ENCODE measurements at regions not wholly inside any gene's neighbourhood (a gene's known extent, or its start where the extent isn't known, plus 50 kb on each side); places are given as distances from the start of the nearest gene placed in this dataset.
"Not testable (repeated sequence)": the region's sequence is repeated elsewhere in the genome, so short reads cannot be mapped to it uniquely, and the experiment has no call there.

GRCh38 chr1:194755241-194755994 lies 1569.0 kb upstream of the B3GALT2 start (continued):
- no peak for TF ChIP-seq ZNF592 (IDR thresholded peaks at IDR 0.05)

- POLR2A ChIA-PET; ATAC-seq; H3K4me1 ChIP-seq (ENCODE audit: control insufficient read depth, insufficient read depth, low read length); FAIRE-seq; H4K20me1 ChIP-seq (ENCODE audit: control insufficient read depth, insufficient read depth); H3K36me3 ChIP-seq (ENCODE audit: control insufficient read depth in 2 of 2, insufficient read depth in 2 of 2, low read length in 1 of 2); H3K79me2 ChIP-seq (ENCODE audit: control insufficient read depth, insufficient read depth, low read length); H3K4me2 ChIP-seq (ENCODE audit: control insufficient read depth, insufficient read depth); BruUV-seq (replicated peaks); H3K9me3 ChIP-seq (replicated peaks; ENCODE audit: control insufficient read depth, insufficient read depth, low read length); H3K27me3 ChIP-seq (replicated peaks in 1 of 2; ENCODE audit: control insufficient read depth in 2 of 2, insufficient read depth in 2 of 2, low read length in 1 of 2); CTCF ChIA-PET; H3K9ac ChIP-seq (ENCODE audit: control insufficient read depth, insufficient read depth, low read length); DNase-seq (ENCODE audit: low read depth, low spot score); intact Hi-C loops (cut with micrococcal nuclease; ENCODE audit: unreplicated experiment); in situ Hi-C loops (cut with MboI); RAD21 ChIA-PET (ENCODE audit: unreplicated experiment); H2AFZ ChIP-seq (ENCODE audit: control insufficient read depth, low read depth, low read length); H3K27ac ChIP-seq (ENCODE audit: control insufficient read depth, insufficient read depth); SMC1A ChIA-PET (ENCODE audit: uncharacterized antibody, unreplicated experiment); H3K4me3 ChIP-seq: not testable (repeated sequence)
- 25% methylated on average over 5 of the region's 5 CpGs for WGBS (ENCODE audit: insufficient coverage, insufficient replicate concordance, low lambda C conversion rate, missing lambda C conversion rate)
These were observed 1552.4 kb upstream of the B3GALT2 start for GRCh38 chr1:194738843-194739242.
